ENCODE measurements at regions not wholly inside any gene's neighbourhood (a gene's known extent, or its start where the extent isn't known, plus 50 kb on each side); places are given as distances from the start of the nearest gene placed in this dataset.

GRCh38 chr12:90111791-90112580, 403.3 kb upstream of the ATP2B1 start:
- no peaks in the 10 kb centered on the region for H3K36me3 ChIP-seq (ENCODE audit: insufficient read depth, low read depth, low read length)
- no peak overlapping the region for H3K9ac ChIP-seq (ENCODE audit: low read depth, low read length)
- no peak overlapping the region for H3K27ac ChIP-seq (ENCODE audit: low read length)
- H3K4me1 ChIP-seq (ENCODE audit: insufficient read depth, low read length) = no peaks in the 10 kb centered on the region
- no peaks in the 10 kb centered on the region for H3K27me3 ChIP-seq (ENCODE audit: insufficient read depth, low read length)
- H3K9me3 ChIP-seq (ENCODE audit: insufficient read depth, low read depth, low read length) = no peaks in the 10 kb centered on the region
- no peak overlapping the region for H3K4me3 ChIP-seq (ENCODE audit: low read length)

GRCh38 chr12:90106568-90106967, 397.9 kb upstream of the ATP2B1 start:
- no peaks in the 10 kb centered on the region for H3K9me3 ChIP-seq (ENCODE audit: insufficient read depth, low read depth, low read length)
- no peaks in the 10 kb centered on the region for H3K4me1 ChIP-seq (ENCODE audit: insufficient read depth, low read length)
- H3K27me3 ChIP-seq (ENCODE audit: insufficient read depth, low read length) = no peaks in the 10 kb centered on the region
- no peak overlapping the region for H3K27ac ChIP-seq (ENCODE audit: low read length)
- H3K36me3 ChIP-seq (ENCODE audit: insufficient read depth, low read depth, low read length) = no peaks in the 10 kb centered on the region
- no peak overlapping the region for H3K4me3 ChIP-seq (ENCODE audit: low read length)
- H3K9ac ChIP-seq (ENCODE audit: low read depth, low read length) = no peak overlapping the region

DNA sequence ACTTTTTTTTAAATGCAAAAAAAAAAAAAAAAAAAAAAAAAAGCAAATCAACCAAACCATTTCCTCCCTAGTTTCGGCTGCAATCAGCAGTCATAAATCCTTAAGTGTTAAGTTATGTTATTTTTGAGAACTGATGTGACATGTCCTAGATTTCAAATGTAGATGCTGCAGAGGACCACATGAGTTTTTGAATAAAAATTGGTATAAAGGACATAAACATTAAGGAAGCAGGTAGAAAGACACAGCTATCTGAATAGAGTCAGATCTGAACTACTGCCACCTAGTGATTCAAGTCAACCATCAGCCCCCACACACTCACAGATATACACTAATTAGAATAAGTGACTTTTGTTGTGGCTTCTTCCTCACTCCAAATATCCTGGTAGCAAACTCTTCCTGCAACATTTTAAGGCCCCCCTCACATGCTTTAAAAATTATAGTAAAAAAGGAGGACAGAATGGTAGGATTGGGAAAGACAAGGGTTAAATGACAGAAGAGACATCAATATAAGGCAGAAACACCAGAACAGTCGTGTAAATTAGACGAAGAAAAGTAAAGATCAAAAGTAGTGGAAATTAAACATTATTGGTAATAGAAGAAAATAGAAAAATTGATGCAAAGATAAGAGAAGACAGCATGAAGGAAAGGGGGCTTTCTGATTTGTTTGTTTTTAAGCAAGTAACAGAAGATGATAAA, 394.5 kb upstream of the ATP2B1 start:
- H3K9me3 ChIP-seq (ENCODE audit: insufficient read depth, low read depth, low read length) = no peaks in the 10 kb centered on the region
- H3K9ac ChIP-seq (ENCODE audit: low read depth, low read length) = no peak overlapping the region
- no peak overlapping the region for H3K27ac ChIP-seq (ENCODE audit: low read length)
- H3K4me3 ChIP-seq (ENCODE audit: low read length) = no peak overlapping the region
- H3K36me3 ChIP-seq (ENCODE audit: insufficient read depth, low read depth, low read length) = no peaks in the 10 kb centered on the region
- H3K27me3 ChIP-seq (ENCODE audit: insufficient read depth, low read length) = no peaks in the 10 kb centered on the region
- no peaks in the 10 kb centered on the region for H3K4me1 ChIP-seq (ENCODE audit: insufficient read depth, low read length)

- Histone ChIP-seq H3K9me3 (ENCODE audit: insufficient read depth, low read depth, low read length) (no peaks in the 10 kb centered on the region), H3K4me1 (ENCODE audit: insufficient read depth, low read length) (no peaks in the 10 kb centered on the region), H3K9ac (ENCODE audit: low read depth, low read length) (no peak overlapping the region), H3K27me3 (ENCODE audit: insufficient read depth, low read length) (no peaks in the 10 kb centered on the region), H3K36me3 (ENCODE audit: insufficient read depth, low read depth, low read length) (no peaks in the 10 kb centered on the region), H3K4me3 (ENCODE audit: low read length) (no peak overlapping the region), H3K27ac (ENCODE audit: low read length) (no peak overlapping the region)
These were observed 391.9 kb upstream of the ATP2B1 start for GRCh38 chr12:90100579-90100978.

- no peaks in the 10 kb centered on the region for H3K4me1 ChIP-seq (ENCODE audit: insufficient read depth, low read length)
- no peaks in the 10 kb centered on the region for H3K9me3 ChIP-seq (ENCODE audit: insufficient read depth, low read depth, low read length)
- no peaks in the 10 kb centered on the region for H3K36me3 ChIP-seq (ENCODE audit: insufficient read depth, low read depth, low read length)
- no peak overlapping the region for H3K9ac ChIP-seq (ENCODE audit: low read depth, low read length)
- H3K27ac ChIP-seq (ENCODE audit: low read length) = no peak overlapping the region
- H3K4me3 ChIP-seq (ENCODE audit: low read length) = no peak overlapping the region
- no peaks in the 10 kb centered on the region for H3K27me3 ChIP-seq (ENCODE audit: insufficient read depth, low read length)
These were observed 390.6 kb upstream of the ATP2B1 start for GRCh38 chr12:90099288-90099687.

GRCh38 chr12:90098132-90098779, 389.6 kb upstream of the ATP2B1 start:
- Histone ChIP-seq H3K4me1 (ENCODE audit: insufficient read depth, low read length) (no peaks in the 10 kb centered on the region), H3K27ac (ENCODE audit: low read length) (no peak overlapping the region), H3K36me3 (ENCODE audit: insufficient read depth, low read depth, low read length) (no peaks in the 10 kb centered on the region), H3K9ac (ENCODE audit: low read depth, low read length) (no peak overlapping the region), H3K9me3 (ENCODE audit: insufficient read depth, low read depth, low read length) (no peaks in the 10 kb centered on the region), H3K4me3 (ENCODE audit: low read length) (no peak overlapping the region), H3K27me3 (ENCODE audit: insufficient read depth, low read length) (no peaks in the 10 kb centered on the region)

- H3K4me3 ChIP-seq (ENCODE audit: low read length) = no peak overlapping the region
- no peaks in the 10 kb centered on the region for H3K9me3 ChIP-seq (ENCODE audit: insufficient read depth, low read depth, low read length)
- peaks cover 12% of the 10 kb centered on the region for H3K4me1 ChIP-seq (ENCODE audit: insufficient read depth, low read length)
- no peaks in the 10 kb centered on the region for H3K36me3 ChIP-seq (ENCODE audit: insufficient read depth, low read depth, low read length)
- no peaks in the 10 kb centered on the region for H3K27me3 ChIP-seq (ENCODE audit: insufficient read depth, low read length)
- H3K27ac ChIP-seq (ENCODE audit: low read length) = no peak overlapping the region
- H3K9ac ChIP-seq (ENCODE audit: low read depth, low read length) = no peak overlapping the region
These were observed 383.2 kb upstream of the ATP2B1 start for GRCh38 chr12:90091809-90092208.

GRCh38 chr12:90090929-90091651, 382.5 kb upstream of the ATP2B1 start:
- Histone ChIP-seq H3K27me3 (ENCODE audit: insufficient read depth, low read length) (no peaks in the 10 kb centered on the region), H3K36me3 (ENCODE audit: insufficient read depth, low read depth, low read length) (no peaks in the 10 kb centered on the region), H3K4me1 (ENCODE audit: insufficient read depth, low read length) (peaks cover 12% of the 10 kb centered on the region), H3K9ac (ENCODE audit: low read depth, low read length) (no peak overlapping the region), H3K4me3 (ENCODE audit: low read length) (0 out of 2 replicates have a peak overlapping the region, but pooled peaks have one; percentile 0), H3K9me3 (ENCODE audit: insufficient read depth, low read depth, low read length) (no peaks in the 10 kb centered on the region), H3K27ac (ENCODE audit: low read length) (no peak overlapping the region)

DNA sequence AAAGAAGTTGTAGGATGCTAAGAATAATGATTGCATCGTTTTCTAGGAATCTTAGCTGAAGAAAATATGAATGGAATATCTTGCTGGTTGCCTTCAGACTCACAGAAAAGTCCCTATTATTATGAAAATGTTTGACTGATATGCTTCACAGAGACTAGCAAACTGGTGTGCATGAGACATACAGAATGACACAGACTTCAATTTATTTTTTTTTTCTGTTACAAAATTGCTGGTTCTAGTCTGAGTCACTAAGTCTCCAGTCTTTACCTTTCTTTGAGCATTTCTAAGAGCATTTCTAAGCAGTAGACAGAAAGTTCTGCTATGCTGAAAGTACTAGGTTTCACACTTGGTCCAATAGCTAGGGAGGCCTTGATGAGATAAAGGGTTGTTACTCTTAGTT, 377.6 kb upstream of the ATP2B1 start:
- H3K27me3 ChIP-seq (ENCODE audit: insufficient read depth, low read length) = no peaks in the 10 kb centered on the region
- H3K4me3 ChIP-seq (ENCODE audit: low read length) = no peak overlapping the region
- H3K27ac ChIP-seq (ENCODE audit: low read length) = no peak overlapping the region
- no peaks in the 10 kb centered on the region for H3K9me3 ChIP-seq (ENCODE audit: insufficient read depth, low read depth, low read length)
- H3K9ac ChIP-seq (ENCODE audit: low read depth, low read length) = no peak overlapping the region
- peaks cover 8% of the 10 kb centered on the region for H3K4me1 ChIP-seq (ENCODE audit: insufficient read depth, low read length)
- H3K36me3 ChIP-seq (ENCODE audit: insufficient read depth, low read depth, low read length) = no peaks in the 10 kb centered on the region

GRCh38 chr12:90085494-90086274, 377.0 kb upstream of the ATP2B1 start:
- Histone ChIP-seq H3K9ac (ENCODE audit: low read depth, low read length) (no peak overlapping the region), H3K27ac (ENCODE audit: low read length) (no peak overlapping the region), H3K4me1 (ENCODE audit: insufficient read depth, low read length) (peaks cover 2% of the 10 kb centered on the region; the same call in 1 of the 2 replicates), H3K36me3 (ENCODE audit: insufficient read depth, low read depth, low read length) (no peaks in the 10 kb centered on the region), H3K27me3 (ENCODE audit: insufficient read depth, low read length) (no peaks in the 10 kb centered on the region), H3K9me3 (ENCODE audit: insufficient read depth, low read depth, low read length) (no peaks in the 10 kb centered on the region), H3K4me3 (ENCODE audit: low read length) (no peak overlapping the region)

DNA sequence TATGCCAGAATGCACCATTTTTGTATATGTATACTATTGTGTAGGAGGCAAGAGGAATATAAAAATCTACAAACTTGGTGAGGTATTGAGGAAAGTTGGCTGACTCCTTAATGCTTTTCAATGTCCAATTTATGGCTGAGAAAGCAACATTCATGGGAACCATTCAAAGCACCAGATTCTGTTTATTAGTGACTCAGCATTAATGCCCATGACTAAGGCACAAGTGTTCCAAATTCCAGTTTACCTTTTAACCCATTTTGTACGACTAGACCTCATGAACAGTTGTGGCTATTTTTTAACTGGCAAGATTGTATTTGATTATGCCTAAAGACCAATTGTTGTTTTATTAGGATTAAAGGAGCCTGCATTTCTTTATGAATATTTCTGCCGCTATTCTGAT, 375.4 kb upstream of the ATP2B1 start:
- Histone ChIP-seq H3K4me1 (ENCODE audit: insufficient read depth, low read length) (no peaks in the 10 kb centered on the region), H3K27ac (ENCODE audit: low read length) (no peak overlapping the region), H3K4me3 (ENCODE audit: low read length) (no peak overlapping the region), H3K9me3 (ENCODE audit: insufficient read depth, low read depth, low read length) (no peaks in the 10 kb centered on the region), H3K36me3 (ENCODE audit: insufficient read depth, low read depth, low read length) (no peaks in the 10 kb centered on the region), H3K27me3 (ENCODE audit: insufficient read depth, low read length) (no peaks in the 10 kb centered on the region), H3K9ac (ENCODE audit: low read depth, low read length) (no peak overlapping the region)
